ENCODE measurements at regions not wholly inside any gene's neighbourhood (a gene's known extent, or its start where the extent isn't known, plus 50 kb on each side); places are given as distances from the start of the nearest gene placed in this dataset.
"Not testable (repeated sequence)": the region's sequence is repeated elsewhere in the genome, so short reads cannot be mapped to it uniquely, and the experiment has no call there.

DNA sequence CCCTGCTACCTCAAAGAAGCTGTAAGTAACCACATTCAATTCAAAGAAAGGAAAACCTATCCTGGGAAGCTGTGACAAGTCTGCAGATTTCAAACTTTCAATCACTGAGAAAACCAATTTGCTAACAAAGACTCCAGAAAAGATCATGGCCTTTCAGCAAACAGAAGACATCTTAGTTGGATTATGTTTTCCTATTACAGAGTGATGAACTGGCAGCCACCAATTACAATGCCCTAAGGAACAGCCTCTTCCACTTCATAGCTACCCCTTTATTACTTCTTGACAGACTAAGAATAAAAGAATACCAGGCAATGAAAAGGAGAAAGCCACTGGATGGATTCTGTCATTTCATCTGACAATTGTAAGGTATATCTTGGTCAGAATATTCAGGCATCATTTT lies 128.2 kb upstream of the RASEF start:
- FAIRE-seq (no peak), DNase-seq (ENCODE audit: insufficient read length) (no peak)
- TF ChIP-seq POLR2A (IDR thresholded peaks at IDR 0.05; ENCODE audit: low read depth, low read length): no peak
- TF ChIP-seq POLR2AphosphoS5 (IDR thresholded peaks at IDR 0.05; ENCODE audit: low read depth, low read length): no peak
- no peak for TF ChIP-seq TAF1 (IDR thresholded peaks at IDR 0.05; ENCODE audit: borderline replicate concordance, low read depth, low read length)

DNA sequence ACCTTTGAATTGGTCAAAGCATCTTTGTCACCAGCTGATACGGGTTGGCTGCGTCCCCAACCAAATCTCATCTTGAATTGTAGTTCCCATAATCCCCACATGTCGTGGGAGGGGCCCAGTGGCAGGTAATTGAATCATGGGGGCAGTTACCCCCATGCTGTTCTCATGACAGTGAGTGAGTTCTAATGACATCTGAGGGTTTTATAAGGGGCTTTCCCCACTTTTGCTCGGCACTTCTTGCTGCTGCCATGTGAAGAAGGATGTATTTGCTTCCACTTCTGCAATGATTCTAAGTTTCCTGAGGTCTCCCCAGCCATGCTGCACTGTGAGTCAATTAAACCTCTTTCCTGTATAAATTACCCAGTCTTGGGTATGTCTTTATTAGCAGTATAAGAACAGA lies 126.1 kb upstream of the RASEF start:
- not testable (repeated sequence) for FAIRE-seq; DNase-seq (ENCODE audit: insufficient read length)

- no peak for FAIRE-seq
- no peak for DNase-seq (ENCODE audit: insufficient read length)
- no peak for TF ChIP-seq POLR2A (IDR thresholded peaks at IDR 0.05; ENCODE audit: low read depth, low read length)
- TF ChIP-seq POLR2AphosphoS5 (IDR thresholded peaks at IDR 0.05; ENCODE audit: low read depth, low read length): no peak
- no peak for TF ChIP-seq TAF1 (IDR thresholded peaks at IDR 0.05; ENCODE audit: borderline replicate concordance, low read depth, low read length)
These were observed 125.3 kb upstream of the RASEF start for GRCh38 chr9:83188277-83188676.

- FAIRE-seq (no peak), DNase-seq (ENCODE audit: insufficient read length) (no peak)
- no peak for TF ChIP-seq TAF1 (IDR thresholded peaks at IDR 0.05; ENCODE audit: borderline replicate concordance, low read depth, low read length)
- no peak for TF ChIP-seq POLR2A (IDR thresholded peaks at IDR 0.05; ENCODE audit: low read depth, low read length)
- no peak for TF ChIP-seq POLR2AphosphoS5 (IDR thresholded peaks at IDR 0.05; ENCODE audit: low read depth, low read length)
These were observed 123.3 kb upstream of the RASEF start for GRCh38 chr9:83186155-83186737.

DNA sequence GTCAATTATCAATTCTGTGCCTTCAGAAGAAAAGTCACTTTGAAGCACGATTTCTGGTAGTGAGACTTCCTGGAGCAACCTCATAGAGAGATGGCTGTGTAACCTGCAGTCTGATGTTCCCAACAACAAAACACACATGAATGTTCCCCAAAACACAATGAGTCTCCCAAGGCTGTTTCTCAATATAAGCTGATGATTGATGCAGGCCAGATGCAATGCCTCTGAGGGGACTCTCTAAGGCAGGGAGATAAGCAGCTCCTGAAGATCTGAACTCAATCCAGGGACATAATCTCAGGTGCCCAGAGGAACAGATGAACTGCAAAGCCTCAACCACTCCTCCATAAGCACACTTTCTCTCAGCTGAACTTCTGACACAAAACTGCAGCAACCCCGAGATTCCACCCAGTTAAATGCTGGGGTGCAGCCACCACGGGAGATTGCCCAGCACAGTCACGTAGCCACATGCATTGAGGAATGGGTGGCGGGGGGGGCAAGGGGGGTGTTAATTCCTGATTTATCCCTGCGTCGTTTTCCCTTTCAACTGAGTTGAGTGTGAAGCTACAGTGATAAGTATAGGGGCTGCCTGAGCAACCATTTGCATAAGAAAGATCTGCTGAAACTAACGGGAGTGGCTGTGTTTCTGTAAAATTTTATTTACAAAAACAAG lies 122.7 kb upstream of the RASEF start:
- no peak for FAIRE-seq
- no peak for TF ChIP-seq POLR2AphosphoS5 (IDR thresholded peaks at IDR 0.05; ENCODE audit: low read depth, low read length)
- DNase-seq (ENCODE audit: insufficient read length): no peak

DNA sequence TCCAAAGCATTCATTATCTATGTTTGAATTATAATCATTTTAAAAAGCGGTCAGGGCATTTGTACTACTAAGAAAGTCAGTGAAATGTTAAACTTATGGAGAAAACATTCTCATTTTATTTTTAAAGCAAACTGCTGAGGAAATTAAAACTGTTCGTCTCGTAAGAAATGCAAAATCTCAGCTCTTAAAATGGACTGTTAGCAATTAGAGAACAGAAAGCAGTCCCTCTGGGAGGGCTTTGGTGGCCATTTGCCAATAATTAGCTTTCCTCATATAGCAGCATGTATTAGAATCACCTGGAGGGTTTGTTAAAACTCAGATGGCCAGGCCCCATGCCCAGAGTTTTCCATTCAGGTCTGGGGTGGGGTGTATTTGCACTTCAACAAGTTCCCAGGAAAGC lies 120.7 kb upstream of the RASEF start:
- FAIRE-seq: no peak
- TF ChIP-seq TAF1 (IDR thresholded peaks at IDR 0.05; ENCODE audit: borderline replicate concordance, low read depth, low read length): no peak
- TF ChIP-seq POLR2AphosphoS5 (IDR thresholded peaks at IDR 0.05; ENCODE audit: low read depth, low read length): no peak
- TF ChIP-seq POLR2A (IDR thresholded peaks at IDR 0.05; ENCODE audit: low read depth, low read length): no peak
- DNase-seq (ENCODE audit: insufficient read length): no peak

GRCh38 chr9:83182071-83182470 lies 119.1 kb upstream of the RASEF start:
- no peak for DNase-seq (ENCODE audit: insufficient read length)
- TF ChIP-seq TAF1 (IDR thresholded peaks at IDR 0.05; ENCODE audit: borderline replicate concordance, low read depth, low read length): no peak
- no peak for TF ChIP-seq POLR2AphosphoS5 (IDR thresholded peaks at IDR 0.05; ENCODE audit: low read depth, low read length)
- TF ChIP-seq POLR2A (IDR thresholded peaks at IDR 0.05; ENCODE audit: low read depth, low read length): no peak
- FAIRE-seq: no peak

- DNase-seq (ENCODE audit: insufficient read length) (no peak), FAIRE-seq (no peak)
- TF ChIP-seq POLR2A (IDR thresholded peaks at IDR 0.05; ENCODE audit: low read depth, low read length) (no peak), TAF1 (IDR thresholded peaks at IDR 0.05; ENCODE audit: borderline replicate concordance, low read depth, low read length) (no peak)
These were observed 115.8 kb upstream of the RASEF start for GRCh38 chr9:83178717-83179116.

DNA sequence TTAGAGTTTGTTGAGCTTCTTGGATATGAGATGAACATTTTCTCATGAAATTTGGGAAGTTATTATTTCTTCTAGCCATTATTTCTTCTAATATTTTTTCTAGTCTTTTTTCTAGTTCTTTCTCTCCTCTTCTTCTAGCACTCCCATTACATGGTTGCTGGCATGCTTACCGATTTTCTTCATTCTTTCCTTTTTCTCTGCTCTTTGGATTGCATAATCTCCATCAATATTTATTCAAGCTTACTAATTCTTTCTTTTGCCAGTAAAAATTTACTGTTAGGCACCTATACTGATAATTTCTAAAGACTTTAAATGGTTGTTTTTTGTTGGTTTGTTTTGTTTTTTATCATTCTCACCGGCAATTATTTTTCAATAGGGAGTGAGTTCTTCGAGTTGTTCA lies 114.8 kb upstream of the RASEF start:
- DNase-seq (ENCODE audit: insufficient read length) (no peak), FAIRE-seq (no peak)
- TF ChIP-seq TAF1 (IDR thresholded peaks at IDR 0.05; ENCODE audit: borderline replicate concordance, low read depth, low read length) (no peak), POLR2AphosphoS5 (IDR thresholded peaks at IDR 0.05; ENCODE audit: low read depth, low read length) (no peak), POLR2A (IDR thresholded peaks at IDR 0.05; ENCODE audit: low read depth, low read length) (no peak)

- DNase-seq (ENCODE audit: insufficient read length) (no peak), FAIRE-seq (no peak)
- no peak for TF ChIP-seq POLR2A (IDR thresholded peaks at IDR 0.05; ENCODE audit: low read depth, low read length)
- TF ChIP-seq POLR2AphosphoS5 (IDR thresholded peaks at IDR 0.05; ENCODE audit: low read depth, low read length): no peak
- no peak for TF ChIP-seq TAF1 (IDR thresholded peaks at IDR 0.05; ENCODE audit: borderline replicate concordance, low read depth, low read length)
These were observed 104.2 kb upstream of the RASEF start for GRCh38 chr9:83167126-83167525.

DNA sequence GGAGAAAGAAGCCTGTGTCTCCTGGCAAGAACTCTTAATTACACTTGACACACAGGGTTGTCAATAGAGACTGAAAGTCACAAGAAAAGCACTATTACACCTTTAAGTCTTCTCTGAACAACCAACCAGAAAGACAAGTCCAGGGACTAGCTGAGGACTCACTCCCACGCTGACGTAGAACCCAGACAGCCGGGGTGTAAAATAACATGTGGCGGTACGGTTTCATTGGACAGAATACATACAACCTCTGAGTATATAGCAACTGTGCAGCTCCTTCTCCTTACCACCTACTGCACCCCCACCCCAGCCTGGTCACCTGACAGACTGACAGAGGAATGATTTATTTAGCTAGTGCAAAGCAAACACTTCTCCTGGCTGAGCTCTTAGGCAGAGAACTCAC lies 103.4 kb upstream of the RASEF start:
- DNase-seq (ENCODE audit: insufficient read length): no peak
- no peak for FAIRE-seq
- TF ChIP-seq TAF1 (IDR thresholded peaks at IDR 0.05; ENCODE audit: borderline replicate concordance, low read depth, low read length): no peak
- no peak for TF ChIP-seq POLR2AphosphoS5 (IDR thresholded peaks at IDR 0.05; ENCODE audit: low read depth, low read length)
- TF ChIP-seq POLR2A (IDR thresholded peaks at IDR 0.05; ENCODE audit: low read depth, low read length): no peak

DNA sequence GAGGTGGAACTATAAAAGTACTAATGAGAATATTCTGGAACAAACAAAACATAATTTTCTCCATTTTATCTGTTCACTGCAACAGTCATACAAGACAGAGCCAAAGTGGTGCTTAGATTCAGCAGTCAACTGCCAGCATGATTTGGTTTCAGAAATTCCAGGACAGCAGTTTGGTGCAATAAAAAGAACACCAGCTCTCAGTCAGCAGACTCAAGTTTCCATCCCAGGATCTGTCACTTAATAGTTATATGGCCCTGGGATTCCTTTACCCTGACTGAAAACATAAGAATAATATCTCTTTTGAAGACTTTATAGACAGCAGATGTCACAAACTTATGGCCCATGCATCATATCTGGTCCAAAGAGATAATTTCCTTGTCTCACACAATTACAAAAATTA lies 92.8 kb upstream of the RASEF start:
- TF ChIP-seq POLR2A (IDR thresholded peaks at IDR 0.05; ENCODE audit: low read depth, low read length) (no peak), POLR2AphosphoS5 (IDR thresholded peaks at IDR 0.05; ENCODE audit: low read depth, low read length) (no peak), TAF1 (IDR thresholded peaks at IDR 0.05; ENCODE audit: borderline replicate concordance, low read depth, low read length) (no peak)
- no peak for FAIRE-seq
- no peak for DNase-seq (ENCODE audit: insufficient read length)

- TF ChIP-seq POLR2A (IDR thresholded peaks at IDR 0.05; ENCODE audit: low read depth, low read length) (no peak), TAF1 (IDR thresholded peaks at IDR 0.05; ENCODE audit: borderline replicate concordance, low read depth, low read length) (no peak), POLR2AphosphoS5 (IDR thresholded peaks at IDR 0.05; ENCODE audit: low read depth, low read length) (no peak)
- FAIRE-seq (no peak), DNase-seq (ENCODE audit: insufficient read length) (no peak)
These were observed 91.9 kb upstream of the RASEF start for GRCh38 chr9:83154821-83155220.
